ENCODE measurements at regions not wholly inside any gene's neighbourhood (a gene's known extent, or its start where the extent isn't known, plus 50 kb on each side); places are given as distances from the start of the nearest gene placed in this dataset.

DNA sequence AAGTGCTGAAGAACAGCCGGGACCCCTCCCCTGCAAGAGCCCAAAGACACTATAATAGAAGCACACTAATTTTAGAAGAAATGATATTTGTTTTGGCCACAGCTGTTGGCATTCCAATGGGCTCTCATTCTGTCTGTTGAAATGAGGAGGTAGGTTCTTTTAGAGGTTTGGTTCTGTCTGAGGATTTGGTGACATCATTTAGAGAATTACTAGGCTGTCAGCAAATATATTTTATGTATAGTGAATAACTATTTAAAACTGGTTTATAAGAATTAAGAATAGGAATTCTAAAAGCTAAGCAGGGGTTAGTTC, 200.7 kb upstream of the SLC38A2 start:
- DNase-seq (ENCODE audit: extremely low spot score in 2 of 2) = no peak
- Histone ChIP-seq H3K4me3 (no peak overlapping the region), H3K9me3 (no peaks in the 10 kb centered on the region), H3K4me1 (peaks cover 8% of the 10 kb centered on the region), H3K27me3 (no peaks in the 10 kb centered on the region), H3K36me3 (no peaks in the 10 kb centered on the region), H3K27ac (no peak overlapping the region)
- intact Hi-C loops (cut with DNase I) = no loop called here
- no peak for TF ChIP-seq POLR2A (IDR thresholded peaks at IDR 0.05)
- TF ChIP-seq, protein P1, sequence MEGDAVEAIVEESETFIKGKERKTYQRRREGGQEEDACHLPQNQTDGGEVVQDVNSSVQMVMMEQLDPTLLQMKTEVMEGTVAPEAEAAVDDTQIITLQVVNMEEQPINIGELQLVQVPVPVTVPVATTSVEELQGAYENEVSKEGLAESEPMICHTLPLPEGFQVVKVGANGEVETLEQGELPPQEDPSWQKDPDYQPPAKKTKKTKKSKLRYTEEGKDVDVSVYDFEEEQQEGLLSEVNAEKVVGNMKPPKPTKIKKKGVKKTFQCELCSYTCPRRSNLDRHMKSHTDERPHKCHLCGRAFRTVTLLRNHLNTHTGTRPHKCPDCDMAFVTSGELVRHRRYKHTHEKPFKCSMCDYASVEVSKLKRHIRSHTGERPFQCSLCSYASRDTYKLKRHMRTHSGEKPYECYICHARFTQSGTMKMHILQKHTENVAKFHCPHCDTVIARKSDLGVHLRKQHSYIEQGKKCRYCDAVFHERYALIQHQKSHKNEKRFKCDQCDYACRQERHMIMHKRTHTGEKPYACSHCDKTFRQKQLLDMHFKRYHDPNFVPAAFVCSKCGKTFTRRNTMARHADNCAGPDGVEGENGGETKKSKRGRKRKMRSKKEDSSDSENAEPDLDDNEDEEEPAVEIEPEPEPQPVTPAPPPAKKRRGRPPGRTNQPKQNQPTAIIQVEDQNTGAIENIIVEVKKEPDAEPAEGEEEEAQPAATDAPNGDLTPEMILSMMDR (IDR thresholded peaks at IDR 0.05) = no peak
- no peak for TF ChIP-seq POLR2AphosphoS5 (IDR thresholded peaks at IDR 0.05; ENCODE audit: insufficient read depth in 1 of 2, low read depth in 1 of 2)

- Histone ChIP-seq H3K27me3 (no peaks in the 10 kb centered on the region), H3K4me3 (no peak overlapping the region), H3K4me1 (peaks cover 8% of the 10 kb centered on the region), H3K36me3 (no peaks in the 10 kb centered on the region), H3K27ac (no peak overlapping the region), H3K9me3 (no peaks in the 10 kb centered on the region)
- no peak for TF ChIP-seq POLR2A (IDR thresholded peaks at IDR 0.05)
- TF ChIP-seq, protein P1 (IDR thresholded peaks at IDR 0.05) = no peak
- no peak for TF ChIP-seq POLR2AphosphoS5 (IDR thresholded peaks at IDR 0.05; ENCODE audit: insufficient read depth in 1 of 2, low read depth in 1 of 2)
- intact Hi-C loops (cut with DNase I) = no loop called here
- no peak for DNase-seq (ENCODE audit: extremely low spot score in 2 of 2)
These were observed 200.2 kb upstream of the SLC38A2 start for GRCh38 chr12:46572644-46573346.

- no peaks in the 10 kb centered on the region for H3K9me3 ChIP-seq
- no peaks in the 10 kb centered on the region for H3K27me3 ChIP-seq
- no peak for DNase-seq (ENCODE audit: extremely low spot score in 2 of 2)
- no peak overlapping the region for H3K27ac ChIP-seq
- TF ChIP-seq POLR2A (IDR thresholded peaks at IDR 0.05) (no peak), POLR2AphosphoS5 (IDR thresholded peaks at IDR 0.05; ENCODE audit: insufficient read depth in 1 of 2, low read depth in 1 of 2) (no peak)
- TF ChIP-seq, protein P1 (IDR thresholded peaks at IDR 0.05) = no peak
- H3K4me1 ChIP-seq = peaks cover 8% of the 10 kb centered on the region
- H3K36me3 ChIP-seq = no peaks in the 10 kb centered on the region
- H3K4me3 ChIP-seq = no peak overlapping the region
- intact Hi-C loops (cut with DNase I) = no loop called here
These were observed 199.0 kb upstream of the SLC38A2 start for GRCh38 chr12:46571608-46572007.

DNA sequence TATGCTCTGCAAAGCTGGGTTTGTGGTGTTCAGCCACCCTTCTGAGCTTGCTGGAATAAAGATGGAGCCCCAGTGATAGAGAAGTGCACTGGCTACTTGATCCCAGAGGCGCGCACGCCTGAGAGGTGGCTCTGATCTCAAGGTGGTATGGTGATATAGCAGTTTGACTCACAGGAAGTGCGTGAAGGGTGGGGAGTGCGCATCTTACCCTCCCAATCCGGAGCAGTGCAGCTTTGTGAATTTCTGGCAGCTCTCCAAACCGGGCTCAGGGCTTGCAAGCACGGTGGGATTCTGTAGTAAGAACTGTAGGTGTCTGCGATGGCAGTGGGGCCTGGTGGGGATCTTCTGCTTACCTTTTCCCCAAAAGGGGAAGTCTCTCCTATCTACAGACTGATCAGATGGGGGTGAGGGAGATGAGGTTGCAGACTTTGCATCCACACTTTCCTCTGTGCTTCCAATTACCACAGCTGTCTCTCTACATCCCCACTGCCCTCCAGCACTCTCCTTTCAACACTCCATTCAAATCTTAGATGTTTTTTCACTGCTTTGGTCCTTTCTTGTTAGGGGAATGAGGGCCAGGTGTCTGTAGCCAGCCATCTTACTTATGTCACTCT, 197.4 kb upstream of the SLC38A2 start:
- no peak overlapping the region for H3K27ac ChIP-seq
- peaks cover 8% of the 10 kb centered on the region for H3K4me1 ChIP-seq
- intact Hi-C loops (cut with DNase I) = no loop called here
- no peaks in the 10 kb centered on the region for H3K27me3 ChIP-seq
- H3K36me3 ChIP-seq = no peaks in the 10 kb centered on the region
- H3K4me3 ChIP-seq = no peak overlapping the region
- no peak for DNase-seq (ENCODE audit: extremely low spot score in 2 of 2)
- no peaks in the 10 kb centered on the region for H3K9me3 ChIP-seq
- TF ChIP-seq POLR2A (IDR thresholded peaks at IDR 0.05) (no peak), POLR2AphosphoS5 (IDR thresholded peaks at IDR 0.05; ENCODE audit: insufficient read depth in 1 of 2, low read depth in 1 of 2) (no peak)
- TF ChIP-seq, protein P1 (IDR thresholded peaks at IDR 0.05) = no peak

DNA sequence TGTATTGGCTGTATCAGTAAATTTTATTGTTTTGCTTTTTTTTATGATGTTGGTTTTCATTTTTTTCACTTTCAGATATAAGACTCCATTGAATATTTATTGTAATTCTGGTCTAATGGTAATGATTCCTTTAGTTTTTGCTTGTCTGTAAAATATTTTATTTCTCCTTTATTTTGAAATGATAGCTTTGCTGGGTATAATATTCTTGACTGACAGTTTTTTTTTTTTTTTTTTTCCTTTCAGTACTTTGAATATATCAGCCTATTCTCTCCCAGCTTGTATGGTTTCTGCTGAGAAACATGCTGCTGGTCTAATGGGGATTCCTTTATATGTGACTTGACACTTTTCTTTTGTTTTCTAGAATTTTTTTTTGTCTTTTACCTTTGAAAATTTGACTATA, 195.1 kb upstream of the SLC38A2 start:
- H3K27me3 ChIP-seq = no peaks in the 10 kb centered on the region
- no peak overlapping the region for H3K4me3 ChIP-seq
- no peaks in the 10 kb centered on the region for H3K9me3 ChIP-seq
- TF ChIP-seq POLR2AphosphoS5 (IDR thresholded peaks at IDR 0.05; ENCODE audit: insufficient read depth in 1 of 2, low read depth in 1 of 2) (no peak), POLR2A (IDR thresholded peaks at IDR 0.05) (no peak)
- TF ChIP-seq, protein P1 (IDR thresholded peaks at IDR 0.05) = no peak
- no peaks in the 10 kb centered on the region for H3K36me3 ChIP-seq
- peaks cover under 1% of the 10 kb centered on the region for H3K4me1 ChIP-seq
- no peak for DNase-seq (ENCODE audit: extremely low spot score in 2 of 2)
- H3K27ac ChIP-seq = no peak overlapping the region
- intact Hi-C loops (cut with DNase I) = no loop called here

Data from vagina (tissue), 2 donors.